ENCODE measurements at regions not wholly inside any gene's neighbourhood (a gene's known extent, or its start where the extent isn't known, plus 50 kb on each side); places are given as distances from the start of the nearest gene placed in this dataset.

DNA sequence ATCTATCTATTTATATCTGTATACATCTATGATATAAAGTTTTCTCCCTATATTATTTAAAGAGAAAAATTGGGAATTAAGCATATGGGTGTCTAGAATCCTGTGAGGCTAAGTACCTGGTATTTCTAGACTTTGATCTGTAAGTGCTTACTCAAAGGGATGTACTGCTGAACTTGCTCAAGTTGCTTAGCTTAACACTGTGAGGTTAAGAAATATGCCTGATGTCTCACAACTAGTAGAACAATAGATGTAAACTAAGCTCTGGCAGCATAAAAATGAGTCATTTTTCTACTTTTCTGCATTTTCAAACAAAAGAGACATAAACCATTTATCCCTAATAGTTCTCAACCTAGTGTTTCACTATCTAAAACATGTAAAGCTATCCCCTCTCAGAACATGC is 744.4 kb upstream of the ANO3 start:
- TF ChIP-seq, protein P1, sequence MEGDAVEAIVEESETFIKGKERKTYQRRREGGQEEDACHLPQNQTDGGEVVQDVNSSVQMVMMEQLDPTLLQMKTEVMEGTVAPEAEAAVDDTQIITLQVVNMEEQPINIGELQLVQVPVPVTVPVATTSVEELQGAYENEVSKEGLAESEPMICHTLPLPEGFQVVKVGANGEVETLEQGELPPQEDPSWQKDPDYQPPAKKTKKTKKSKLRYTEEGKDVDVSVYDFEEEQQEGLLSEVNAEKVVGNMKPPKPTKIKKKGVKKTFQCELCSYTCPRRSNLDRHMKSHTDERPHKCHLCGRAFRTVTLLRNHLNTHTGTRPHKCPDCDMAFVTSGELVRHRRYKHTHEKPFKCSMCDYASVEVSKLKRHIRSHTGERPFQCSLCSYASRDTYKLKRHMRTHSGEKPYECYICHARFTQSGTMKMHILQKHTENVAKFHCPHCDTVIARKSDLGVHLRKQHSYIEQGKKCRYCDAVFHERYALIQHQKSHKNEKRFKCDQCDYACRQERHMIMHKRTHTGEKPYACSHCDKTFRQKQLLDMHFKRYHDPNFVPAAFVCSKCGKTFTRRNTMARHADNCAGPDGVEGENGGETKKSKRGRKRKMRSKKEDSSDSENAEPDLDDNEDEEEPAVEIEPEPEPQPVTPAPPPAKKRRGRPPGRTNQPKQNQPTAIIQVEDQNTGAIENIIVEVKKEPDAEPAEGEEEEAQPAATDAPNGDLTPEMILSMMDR (IDR thresholded peaks at IDR 0.05): no peak
- no peak for TF ChIP-seq POLR2A (IDR thresholded peaks at IDR 0.05)
